GM12864 (cell line): ENCODE measurements at regions not wholly inside any gene's neighbourhood (a gene's known extent, or its start where the extent isn't known, plus 50 kb on each side); places are given as distances from the start of the nearest gene placed in this dataset.

Experiments
- DNase-seq: peaks from one replicate; pipeline ENCODE4 v3.0.0-alpha.2; 2011; ENCODE audit warnings: low read depth
- H3K4me3 ChIP-seq: 2 replicates; pipeline ENCODE4 v1.5.1; 2011; ENCODE audit warnings: mild to moderate bottlenecking, low read depth, low read length, control low read depth
- TF ChIP-seq, protein P1 (sequence below): IDR thresholded peaks from 2 replicates; pipeline ENCODE4 v1.5.1; 2011; ENCODE audit warnings: low read depth, mild to moderate bottlenecking, moderate library complexity, low read length, control low read depth, inconsistent platforms; ENCODE audit errors: missing control alignments

GRCh38 chr15:87496795-87497194 lies 759.7 kb downstream of the NTRK3 start:
- no peak overlapping the region for H3K4me3 ChIP-seq
- no peak for DNase-seq
- TF ChIP-seq, protein P1, sequence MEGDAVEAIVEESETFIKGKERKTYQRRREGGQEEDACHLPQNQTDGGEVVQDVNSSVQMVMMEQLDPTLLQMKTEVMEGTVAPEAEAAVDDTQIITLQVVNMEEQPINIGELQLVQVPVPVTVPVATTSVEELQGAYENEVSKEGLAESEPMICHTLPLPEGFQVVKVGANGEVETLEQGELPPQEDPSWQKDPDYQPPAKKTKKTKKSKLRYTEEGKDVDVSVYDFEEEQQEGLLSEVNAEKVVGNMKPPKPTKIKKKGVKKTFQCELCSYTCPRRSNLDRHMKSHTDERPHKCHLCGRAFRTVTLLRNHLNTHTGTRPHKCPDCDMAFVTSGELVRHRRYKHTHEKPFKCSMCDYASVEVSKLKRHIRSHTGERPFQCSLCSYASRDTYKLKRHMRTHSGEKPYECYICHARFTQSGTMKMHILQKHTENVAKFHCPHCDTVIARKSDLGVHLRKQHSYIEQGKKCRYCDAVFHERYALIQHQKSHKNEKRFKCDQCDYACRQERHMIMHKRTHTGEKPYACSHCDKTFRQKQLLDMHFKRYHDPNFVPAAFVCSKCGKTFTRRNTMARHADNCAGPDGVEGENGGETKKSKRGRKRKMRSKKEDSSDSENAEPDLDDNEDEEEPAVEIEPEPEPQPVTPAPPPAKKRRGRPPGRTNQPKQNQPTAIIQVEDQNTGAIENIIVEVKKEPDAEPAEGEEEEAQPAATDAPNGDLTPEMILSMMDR: no peak

DNA sequence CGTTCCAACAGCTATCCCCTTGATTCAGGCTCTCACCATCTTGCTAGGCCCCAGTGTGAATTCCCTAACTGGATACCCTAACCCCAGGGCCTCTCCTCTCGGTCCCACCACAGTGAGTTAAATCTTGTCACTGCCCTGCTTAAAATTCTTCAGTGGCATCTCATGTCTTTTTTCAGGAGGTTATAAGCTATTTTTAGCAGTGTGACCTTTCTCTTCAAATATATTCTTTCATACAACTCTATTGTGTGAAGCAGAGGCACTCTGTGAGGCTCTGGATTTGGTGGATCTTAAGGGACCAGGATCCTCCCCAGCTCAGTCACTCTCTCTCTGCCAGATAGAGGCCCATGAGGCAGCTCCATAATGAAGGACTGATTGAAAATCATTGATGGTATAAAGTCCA lies 760.4 kb downstream of the NTRK3 start:
- TF ChIP-seq, protein P1: no peak
- H3K4me3 ChIP-seq: no peak overlapping the region
- no peak for DNase-seq

DNA sequence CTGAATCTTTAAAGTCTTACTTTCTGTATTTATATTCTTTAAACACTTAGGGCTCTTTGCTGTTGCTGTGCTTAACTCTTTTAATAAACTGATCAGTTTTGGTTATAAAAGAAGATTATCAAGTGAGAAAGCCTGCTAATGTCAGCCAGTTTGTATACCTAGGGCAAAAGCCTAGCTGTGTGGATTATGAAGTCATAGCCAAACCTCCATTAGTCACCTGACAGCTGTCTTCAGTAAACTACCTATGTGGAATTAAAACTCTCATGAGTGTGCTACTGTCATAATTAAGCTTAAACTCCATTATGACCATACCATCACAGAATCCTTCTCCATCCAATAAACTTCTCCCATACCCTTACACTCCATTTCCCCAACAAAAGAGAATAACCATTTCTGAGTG lies 762.7 kb downstream of the NTRK3 start:
- no peak for DNase-seq
- TF ChIP-seq, protein P1: no peak
- no peak overlapping the region for H3K4me3 ChIP-seq

GRCh38 chr15:87492321-87492720 lies 764.2 kb downstream of the NTRK3 start:
- no peak overlapping the region for H3K4me3 ChIP-seq
- TF ChIP-seq, protein P1: no peak
- DNase-seq: no peak

- no peak overlapping the region for H3K4me3 ChIP-seq
- TF ChIP-seq, protein P1: no peak
- no peak for DNase-seq
These were observed 765.9 kb downstream of the NTRK3 start for GRCh38 chr15:87490666-87491065.

DNA sequence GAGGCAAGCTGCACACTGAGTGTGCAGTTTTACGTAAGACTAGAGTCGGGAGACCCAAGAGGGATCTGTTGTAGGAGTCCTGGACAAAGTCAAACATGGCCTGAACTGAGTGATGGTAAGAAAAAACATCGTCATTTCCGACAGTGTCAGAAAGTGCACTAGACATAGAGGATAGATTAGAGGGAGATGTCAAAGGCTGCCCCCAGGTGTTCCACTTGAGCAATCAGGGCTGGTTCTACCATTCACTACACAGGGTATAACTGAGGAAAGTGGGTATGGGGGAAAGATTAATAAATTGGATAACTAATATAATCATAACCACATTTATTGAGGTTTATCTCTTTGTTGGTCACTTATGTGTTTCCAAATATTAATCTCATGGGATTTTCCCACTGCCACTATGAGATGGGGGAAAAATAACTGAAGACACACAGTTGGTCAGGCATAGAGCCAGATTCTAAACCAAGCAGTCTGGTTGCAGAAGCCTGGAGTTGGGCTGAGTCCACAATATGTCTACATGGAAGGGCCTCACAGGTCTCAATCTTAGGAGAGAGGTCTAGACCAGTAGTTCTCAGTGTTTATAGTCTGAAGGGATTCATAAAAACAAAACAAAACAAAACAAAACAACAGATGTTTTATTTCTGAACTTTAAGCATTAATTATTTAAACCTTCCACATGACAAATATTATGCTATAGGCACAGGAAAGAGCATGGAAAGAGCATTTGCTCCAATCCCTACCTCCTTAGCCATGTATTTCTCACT lies 766.5 kb downstream of the NTRK3 start:
- DNase-seq: no peak
- no peak overlapping the region for H3K4me3 ChIP-seq
- TF ChIP-seq, protein P1: no peak

DNA sequence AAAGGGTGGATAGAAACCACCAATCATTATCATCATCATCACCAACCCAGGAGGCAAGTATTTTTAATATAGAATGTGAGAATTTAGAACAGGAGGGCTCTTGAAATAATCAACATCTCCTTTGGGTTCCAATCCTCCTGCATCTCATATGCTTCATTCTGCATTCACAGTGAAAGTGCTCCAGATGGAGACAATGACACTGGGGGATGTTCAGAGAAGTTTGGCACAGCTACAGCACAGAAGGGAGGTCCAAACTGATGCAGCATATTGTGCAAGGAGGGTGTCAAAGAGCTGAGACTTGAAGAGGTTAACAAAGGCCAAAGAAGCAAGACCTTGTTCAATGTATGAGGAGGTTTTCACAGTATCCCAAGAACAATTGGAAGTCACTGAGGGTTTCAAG lies 767.1 kb downstream of the NTRK3 start:
- no peak for DNase-seq
- TF ChIP-seq, protein P1: no peak
- H3K4me3 ChIP-seq: no peak overlapping the region
